SK-N-SH (cell line): ENCODE measurements at regions not wholly inside any gene's neighbourhood (a gene's known extent, or its start where the extent isn't known, plus 50 kb on each side); places are given as distances from the start of the nearest gene placed in this dataset.

Source experiments
- ELF1 ChIP-seq: IDR thresholded peaks from 2 replicates; pipeline ENCODE4 v1.4.0; 2012
- EP300 ChIP-seq, 2 experiments: IDR thresholded peaks; 2 replicates each; pipeline versions ENCODE4 v1.4.0 to v1.6.1; 2012; ENCODE audit warnings: borderline replicate concordance in 1 of 2, low read depth in 1 of 2, low read length in 1 of 2
- EZH2phosphoT487 ChIP-seq: fragments of 200-600 bp; sonication (generic); IDR thresholded peaks from 2 replicates; pipeline ENCODE4 v1.6.1; 2017; ENCODE audit warnings: low read depth, mixed run types, mild to moderate bottlenecking, antibody characterized with exemption, moderate library complexity, borderline replicate concordance
- FOXJ3 ChIP-seq: sonication (generic); formaldehyde crosslinking; IDR thresholded peaks from 2 replicates; pipeline ENCODE4 v1.5.1; 2020; ENCODE audit warnings: mild to moderate bottlenecking, missing genetic modification reagents
- GABPA ChIP-seq: IDR thresholded peaks from 2 replicates; pipeline ENCODE4 v1.4.0; 2012; ENCODE audit warnings: low read depth, mild to moderate bottlenecking
- GATA2 ChIP-seq: sonication (generic); formaldehyde crosslinking; IDR thresholded peaks from 2 replicates; pipeline ENCODE4 v1.5.0; 2020; ENCODE audit warnings: mild to moderate bottlenecking, missing genetic modification reagents
- NRF1 ChIP-seq: IDR thresholded peaks from 2 replicates; pipeline ENCODE4 v1.6.1; 2012; ENCODE audit warnings: low read depth, mild to moderate bottlenecking, low read length
- POLR2AphosphoS5 ChIP-seq: IDR thresholded peaks from 2 replicates; pipeline ENCODE4 v1.6.1; 2012; ENCODE audit warnings: low read depth, low read length
- TAF1 ChIP-seq: IDR thresholded peaks from 2 replicates; pipeline ENCODE4 v1.6.1; 2012; ENCODE audit warnings: low read depth, mild to moderate bottlenecking, low read length, moderate library complexity, borderline replicate concordance
- TF ChIP-seq, protein P1 (sequence below): fragments of 200-600 bp; sonication (generic); IDR thresholded peaks from 2 replicates; pipeline ENCODE4 v1.6.1; 2017; ENCODE audit warnings: antibody characterized with exemption, mild to moderate bottlenecking, moderate library complexity
- TF ChIP-seq, protein P2 (sequence below): IDR thresholded peaks from 2 replicates; pipeline ENCODE4 v1.6.1; 2012; ENCODE audit warnings: mild to moderate bottlenecking, low read depth, low read length, moderate library complexity
- TF ChIP-seq, protein P3 (sequence below): fragments of 150-350 bp; IDR thresholded peaks from 2 replicates; pipeline ENCODE4 v1.6.1; 2016; ENCODE audit warnings: mild to moderate bottlenecking, low read depth, low read length
- TF ChIP-seq, protein P4 (sequence below): IDR thresholded peaks from 2 replicates; pipeline ENCODE4; 2012

DNA sequence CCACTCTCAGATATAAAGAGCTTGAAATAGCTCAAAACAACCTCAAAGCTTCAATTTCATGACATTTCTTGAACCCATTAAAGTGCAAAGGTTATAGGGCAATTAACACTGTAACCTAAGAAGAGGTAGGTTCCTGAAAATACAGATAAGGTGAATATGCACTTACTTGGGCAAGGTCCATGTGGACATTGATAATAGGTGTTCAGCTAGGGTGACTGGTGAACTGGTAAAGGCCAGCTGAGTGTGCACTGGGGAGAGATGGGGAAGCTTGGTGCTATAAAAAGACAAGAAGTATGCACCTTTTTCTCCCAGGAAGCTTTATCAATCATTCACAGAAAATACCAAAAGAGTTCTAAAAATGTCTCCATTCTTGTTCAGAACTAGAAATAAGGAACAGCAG lies 418.6 kb downstream of the SLC16A7 start:
- TF ChIP-seq, protein P1, sequence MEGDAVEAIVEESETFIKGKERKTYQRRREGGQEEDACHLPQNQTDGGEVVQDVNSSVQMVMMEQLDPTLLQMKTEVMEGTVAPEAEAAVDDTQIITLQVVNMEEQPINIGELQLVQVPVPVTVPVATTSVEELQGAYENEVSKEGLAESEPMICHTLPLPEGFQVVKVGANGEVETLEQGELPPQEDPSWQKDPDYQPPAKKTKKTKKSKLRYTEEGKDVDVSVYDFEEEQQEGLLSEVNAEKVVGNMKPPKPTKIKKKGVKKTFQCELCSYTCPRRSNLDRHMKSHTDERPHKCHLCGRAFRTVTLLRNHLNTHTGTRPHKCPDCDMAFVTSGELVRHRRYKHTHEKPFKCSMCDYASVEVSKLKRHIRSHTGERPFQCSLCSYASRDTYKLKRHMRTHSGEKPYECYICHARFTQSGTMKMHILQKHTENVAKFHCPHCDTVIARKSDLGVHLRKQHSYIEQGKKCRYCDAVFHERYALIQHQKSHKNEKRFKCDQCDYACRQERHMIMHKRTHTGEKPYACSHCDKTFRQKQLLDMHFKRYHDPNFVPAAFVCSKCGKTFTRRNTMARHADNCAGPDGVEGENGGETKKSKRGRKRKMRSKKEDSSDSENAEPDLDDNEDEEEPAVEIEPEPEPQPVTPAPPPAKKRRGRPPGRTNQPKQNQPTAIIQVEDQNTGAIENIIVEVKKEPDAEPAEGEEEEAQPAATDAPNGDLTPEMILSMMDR = no peak
- TF ChIP-seq POLR2AphosphoS5 = no peak
- no peak for TF ChIP-seq EZH2phosphoT487
- no peak for TF ChIP-seq ELF1
- TF ChIP-seq, protein P2, sequence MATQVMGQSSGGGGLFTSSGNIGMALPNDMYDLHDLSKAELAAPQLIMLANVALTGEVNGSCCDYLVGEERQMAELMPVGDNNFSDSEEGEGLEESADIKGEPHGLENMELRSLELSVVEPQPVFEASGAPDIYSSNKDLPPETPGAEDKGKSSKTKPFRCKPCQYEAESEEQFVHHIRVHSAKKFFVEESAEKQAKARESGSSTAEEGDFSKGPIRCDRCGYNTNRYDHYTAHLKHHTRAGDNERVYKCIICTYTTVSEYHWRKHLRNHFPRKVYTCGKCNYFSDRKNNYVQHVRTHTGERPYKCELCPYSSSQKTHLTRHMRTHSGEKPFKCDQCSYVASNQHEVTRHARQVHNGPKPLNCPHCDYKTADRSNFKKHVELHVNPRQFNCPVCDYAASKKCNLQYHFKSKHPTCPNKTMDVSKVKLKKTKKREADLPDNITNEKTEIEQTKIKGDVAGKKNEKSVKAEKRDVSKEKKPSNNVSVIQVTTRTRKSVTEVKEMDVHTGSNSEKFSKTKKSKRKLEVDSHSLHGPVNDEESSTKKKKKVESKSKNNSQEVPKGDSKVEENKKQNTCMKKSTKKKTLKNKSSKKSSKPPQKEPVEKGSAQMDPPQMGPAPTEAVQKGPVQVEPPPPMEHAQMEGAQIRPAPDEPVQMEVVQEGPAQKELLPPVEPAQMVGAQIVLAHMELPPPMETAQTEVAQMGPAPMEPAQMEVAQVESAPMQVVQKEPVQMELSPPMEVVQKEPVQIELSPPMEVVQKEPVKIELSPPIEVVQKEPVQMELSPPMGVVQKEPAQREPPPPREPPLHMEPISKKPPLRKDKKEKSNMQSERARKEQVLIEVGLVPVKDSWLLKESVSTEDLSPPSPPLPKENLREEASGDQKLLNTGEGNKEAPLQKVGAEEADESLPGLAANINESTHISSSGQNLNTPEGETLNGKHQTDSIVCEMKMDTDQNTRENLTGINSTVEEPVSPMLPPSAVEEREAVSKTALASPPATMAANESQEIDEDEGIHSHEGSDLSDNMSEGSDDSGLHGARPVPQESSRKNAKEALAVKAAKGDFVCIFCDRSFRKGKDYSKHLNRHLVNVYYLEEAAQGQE = no peak
- TF ChIP-seq, protein P3, sequence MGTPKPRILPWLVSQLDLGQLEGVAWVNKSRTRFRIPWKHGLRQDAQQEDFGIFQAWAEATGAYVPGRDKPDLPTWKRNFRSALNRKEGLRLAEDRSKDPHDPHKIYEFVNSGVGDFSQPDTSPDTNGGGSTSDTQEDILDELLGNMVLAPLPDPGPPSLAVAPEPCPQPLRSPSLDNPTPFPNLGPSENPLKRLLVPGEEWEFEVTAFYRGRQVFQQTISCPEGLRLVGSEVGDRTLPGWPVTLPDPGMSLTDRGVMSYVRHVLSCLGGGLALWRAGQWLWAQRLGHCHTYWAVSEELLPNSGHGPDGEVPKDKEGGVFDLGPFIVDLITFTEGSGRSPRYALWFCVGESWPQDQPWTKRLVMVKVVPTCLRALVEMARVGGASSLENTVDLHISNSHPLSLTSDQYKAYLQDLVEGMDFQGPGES = no peak
- no peak for TF ChIP-seq EP300 (IDR thresholded peaks at IDR 0.05; ENCODE audit: borderline replicate concordance in 1 of 2, low read depth in 1 of 2, low read length in 1 of 2)
- no peak for TF ChIP-seq FOXJ3 (CRISPR knock-in tag)
- no peak for TF ChIP-seq TAF1
- no peak for TF ChIP-seq GABPA
- no peak for TF ChIP-seq NRF1
- TF ChIP-seq, protein P4, sequence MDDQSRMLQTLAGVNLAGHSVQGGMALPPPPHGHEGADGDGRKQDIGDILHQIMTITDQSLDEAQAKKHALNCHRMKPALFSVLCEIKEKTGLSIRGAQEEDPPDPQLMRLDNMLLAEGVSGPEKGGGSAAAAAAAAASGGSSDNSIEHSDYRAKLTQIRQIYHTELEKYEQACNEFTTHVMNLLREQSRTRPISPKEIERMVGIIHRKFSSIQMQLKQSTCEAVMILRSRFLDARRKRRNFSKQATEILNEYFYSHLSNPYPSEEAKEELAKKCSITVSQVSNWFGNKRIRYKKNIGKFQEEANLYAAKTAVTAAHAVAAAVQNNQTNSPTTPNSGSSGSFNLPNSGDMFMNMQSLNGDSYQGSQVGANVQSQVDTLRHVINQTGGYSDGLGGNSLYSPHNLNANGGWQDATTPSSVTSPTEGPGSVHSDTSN = no peak
- no peak for TF ChIP-seq GATA2 (CRISPR knock-in tag)
